HG03095 (cell line): ENCODE measurements at regions not wholly inside any gene's neighbourhood (a gene's known extent, or its start where the extent isn't known, plus 50 kb on each side); places are given as distances from the start of the nearest gene placed in this dataset.
A peak's percentile ranks its signal among the peaks of the same experiment; 100 is the strongest.

Experiments used
- ATAC-seq: cut with Tn5 transposase; IDR thresholded peaks from one replicate; pipeline ENCODE4 v1.9.1; 2021; ENCODE audit warnings: moderate library complexity; ENCODE audit not compliant: unreplicated experiment

DNA sequence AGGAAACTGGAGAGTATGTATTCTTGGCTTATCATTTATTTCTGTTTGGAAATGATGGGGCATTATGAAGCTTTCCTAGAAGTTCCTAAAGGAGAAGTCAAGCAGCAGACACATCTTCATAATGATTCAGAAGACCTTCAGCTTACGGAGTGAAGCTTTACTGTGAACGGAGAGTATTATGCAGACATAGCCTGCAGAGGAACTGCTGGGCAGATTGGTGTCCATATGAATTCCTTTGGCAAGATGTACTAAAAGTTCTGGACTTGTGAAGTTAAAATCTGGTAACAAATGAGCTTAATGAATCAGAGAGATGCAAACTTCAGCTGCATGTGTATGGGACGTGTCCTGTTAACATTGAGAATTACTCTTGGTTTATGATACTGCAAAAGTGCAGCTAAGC is 60.1 kb downstream of the NABP1 start:
- no peak for ATAC-seq

DNA sequence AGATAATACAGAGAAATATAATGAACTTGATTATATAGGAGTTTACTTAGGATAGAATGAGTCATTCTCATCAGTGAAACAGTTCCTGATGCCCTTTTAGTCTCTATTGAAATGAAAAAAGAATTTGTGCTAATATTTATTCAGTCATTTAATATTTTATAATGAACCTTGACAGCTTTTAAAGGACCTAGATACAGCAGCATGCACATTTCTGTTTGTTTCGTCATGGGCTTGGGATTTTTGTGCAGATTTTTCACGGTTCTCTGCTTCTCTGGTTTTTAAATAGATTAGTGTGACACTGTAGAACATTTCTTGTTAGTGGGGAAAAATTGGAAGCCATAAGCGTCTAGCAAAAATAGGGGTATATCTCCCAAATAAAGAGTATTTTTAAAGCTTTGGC is 60.7 kb downstream of the NABP1 start:
- ATAC-seq = no peak

DNA sequence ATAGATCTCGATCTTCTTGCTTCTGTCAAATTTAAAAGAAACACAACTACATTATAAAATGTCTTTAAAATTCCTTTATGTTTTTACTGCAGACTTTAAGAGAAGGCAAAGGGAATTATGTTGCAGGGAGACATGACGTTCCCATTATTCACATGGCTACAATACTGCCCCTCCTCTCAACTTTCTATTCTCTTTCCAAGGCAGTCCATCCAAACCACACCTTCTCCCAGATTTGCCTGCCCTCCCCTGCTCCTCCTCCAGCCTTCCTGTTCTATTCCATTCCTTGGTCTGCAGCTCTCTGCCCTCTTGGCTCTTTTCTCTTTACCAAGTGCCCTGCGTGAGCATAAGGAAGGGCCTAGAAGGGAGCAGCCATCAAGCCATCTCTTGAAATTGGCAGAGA is 61.3 kb downstream of the NABP1 start:
- no peak for ATAC-seq

DNA sequence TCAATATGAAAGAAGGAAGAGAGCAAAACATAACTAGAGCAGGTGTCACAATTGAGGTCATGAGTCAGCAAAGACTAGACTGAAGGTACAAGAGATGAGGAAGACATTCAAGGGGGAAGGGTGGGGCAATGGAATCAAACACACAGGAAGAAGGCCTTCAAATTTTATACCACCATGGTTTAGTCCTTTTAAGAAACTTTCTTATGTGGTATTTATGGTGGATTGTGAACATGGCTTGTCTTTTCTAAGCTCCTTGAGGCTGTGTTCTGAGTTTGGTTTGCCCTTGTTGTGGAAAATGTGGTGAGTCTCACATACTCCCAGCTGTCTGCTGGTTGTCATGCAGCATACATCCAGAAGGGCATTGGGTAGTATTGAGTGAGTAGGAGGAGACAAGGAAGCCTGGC is 62.1 kb downstream of the NABP1 start:
- ATAC-seq = peak; percentile 91

DNA sequence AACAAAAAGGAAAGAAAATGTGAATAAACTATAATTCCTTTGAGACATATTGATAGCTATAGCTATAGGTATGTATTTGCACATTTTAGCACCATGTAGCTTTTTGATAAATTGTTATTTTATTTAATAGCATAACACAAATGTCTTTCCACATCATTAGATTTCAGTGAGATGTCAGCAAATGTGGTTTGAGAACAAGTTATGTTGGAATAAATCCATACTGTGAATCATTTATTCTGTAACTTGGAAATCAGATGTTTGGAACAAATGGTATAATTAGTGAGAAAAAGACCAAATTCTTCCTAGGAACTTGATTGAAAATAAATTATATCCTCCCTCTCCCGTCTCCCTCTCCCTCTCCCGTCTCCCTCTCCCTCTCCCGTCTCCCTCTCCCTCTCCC is 62.8 kb downstream of the NABP1 start:
- ATAC-seq = no peak

DNA sequence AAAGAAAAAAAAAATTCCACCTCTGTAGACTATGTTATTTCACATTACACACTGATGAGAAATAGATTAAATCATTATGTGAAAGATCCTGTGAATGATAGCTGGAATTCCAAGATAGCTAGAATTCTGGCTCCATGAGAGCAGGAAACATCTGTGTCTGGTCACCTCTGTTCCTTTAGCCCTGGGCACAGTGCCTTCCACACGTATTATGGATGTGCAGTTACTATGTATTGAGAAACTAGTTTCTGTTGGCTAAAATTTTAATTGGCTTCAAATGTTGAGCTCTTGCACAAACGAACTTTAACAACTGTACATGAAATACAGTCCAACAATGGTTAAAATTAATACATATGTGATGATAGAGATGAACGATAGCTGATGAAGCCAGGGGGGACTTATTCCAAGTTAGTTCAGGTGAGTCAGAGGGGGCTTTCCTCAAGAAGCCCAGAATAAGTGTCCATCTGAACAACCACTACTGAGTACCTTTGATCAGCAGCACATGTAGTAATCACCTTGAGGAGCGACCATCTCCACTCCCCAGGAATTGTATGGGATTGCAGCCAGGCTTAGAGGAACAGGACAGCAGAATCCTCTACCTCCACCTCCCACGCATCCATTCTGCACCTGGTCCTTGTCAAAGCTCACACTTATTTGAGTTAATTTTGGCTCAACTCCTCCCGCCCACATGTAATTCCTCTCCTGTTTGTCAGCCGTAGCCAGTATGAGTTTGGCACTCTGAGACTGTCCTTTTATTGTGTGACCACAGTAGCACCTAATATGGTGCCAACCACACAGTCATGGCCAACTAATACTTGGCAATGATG is 68.6 kb downstream of the NABP1 start:
- no peak for ATAC-seq

DNA sequence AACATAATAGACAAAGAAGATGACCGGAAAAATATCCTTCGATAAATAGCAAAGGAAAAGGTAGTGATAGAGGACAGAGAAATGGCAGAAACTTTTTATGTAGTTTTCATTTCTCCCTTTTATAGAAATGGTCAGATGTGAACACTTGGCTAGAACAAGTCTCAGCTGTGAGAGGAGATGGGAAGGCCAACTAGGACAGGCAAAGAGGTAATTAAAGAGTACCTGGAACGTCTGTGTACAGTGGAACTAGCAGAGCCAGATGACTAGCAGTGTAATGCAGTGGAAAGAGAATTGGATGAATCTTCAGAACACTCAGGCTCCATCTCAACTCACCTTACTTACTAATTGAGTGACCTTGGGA is 69.2 kb downstream of the NABP1 start:
- ATAC-seq = no peak

DNA sequence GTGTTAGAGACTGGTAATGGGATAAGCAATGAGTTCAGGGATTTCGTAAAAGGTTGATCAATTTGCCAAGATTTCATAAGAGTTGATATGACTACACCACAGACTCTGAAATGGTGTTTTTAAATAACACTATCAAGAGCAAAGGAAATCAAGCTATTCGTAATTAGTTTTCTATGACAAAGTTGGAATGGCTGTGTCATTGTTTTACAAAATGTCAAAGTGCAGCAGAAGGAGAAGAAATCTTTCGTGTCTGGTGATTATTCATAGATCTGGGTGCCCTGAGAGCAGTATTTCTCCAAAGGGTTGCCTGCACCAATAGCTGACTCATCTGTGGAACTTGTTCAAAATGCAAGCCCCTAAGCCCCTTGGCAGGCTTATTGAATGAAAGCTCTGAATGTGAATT is 70.1 kb downstream of the NABP1 start:
- ATAC-seq = peak; percentile 24

DNA sequence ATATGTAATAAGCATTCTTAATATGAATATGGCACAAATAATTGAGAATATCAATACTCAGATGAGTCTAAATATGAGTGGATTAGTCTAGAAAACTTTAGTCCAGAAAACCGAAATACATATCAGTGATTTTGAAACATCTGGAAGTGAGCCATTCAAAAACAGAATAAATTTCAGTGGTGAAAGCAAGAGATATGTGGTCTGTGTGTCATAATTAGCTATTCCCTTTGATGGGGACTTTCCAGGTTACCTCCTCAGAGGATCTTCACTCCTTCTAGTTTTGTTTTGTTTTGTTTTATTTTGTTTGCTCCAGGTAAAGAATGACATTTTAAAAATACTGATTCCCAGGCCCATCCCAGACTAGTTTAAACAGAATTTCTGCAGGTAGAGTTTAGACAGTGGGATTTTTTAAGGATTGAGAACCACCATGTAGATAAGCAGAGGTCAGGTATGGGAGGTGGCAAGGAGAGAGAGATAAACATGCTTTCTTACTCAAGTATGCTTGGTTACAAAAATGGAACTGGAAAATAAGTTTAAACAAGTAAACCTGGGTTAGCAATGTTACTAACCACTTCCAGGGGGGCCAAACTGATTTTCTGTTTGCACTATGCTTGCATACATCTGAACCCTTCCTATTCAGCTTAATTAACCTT is 70.7 kb downstream of the NABP1 start:
- ATAC-seq = peak; percentile 82

DNA sequence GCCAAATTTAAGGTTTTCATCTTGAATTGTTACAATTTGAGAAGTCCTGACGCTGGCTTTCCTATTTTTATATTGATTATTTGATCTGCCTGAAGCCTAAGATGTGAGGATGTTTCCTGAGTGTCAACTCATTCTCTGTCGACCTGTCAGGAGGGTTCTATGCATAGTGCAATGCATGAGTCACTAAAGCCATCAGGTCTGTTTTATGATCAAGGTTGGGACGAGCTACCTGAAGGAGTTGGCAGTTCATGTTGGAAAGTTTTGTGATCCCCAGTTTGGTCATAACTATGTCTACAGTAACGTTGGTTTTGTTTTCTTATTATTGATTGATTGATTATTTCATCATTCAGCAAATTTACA is 71.2 kb downstream of the NABP1 start:
- peak; percentile 3 for ATAC-seq

DNA sequence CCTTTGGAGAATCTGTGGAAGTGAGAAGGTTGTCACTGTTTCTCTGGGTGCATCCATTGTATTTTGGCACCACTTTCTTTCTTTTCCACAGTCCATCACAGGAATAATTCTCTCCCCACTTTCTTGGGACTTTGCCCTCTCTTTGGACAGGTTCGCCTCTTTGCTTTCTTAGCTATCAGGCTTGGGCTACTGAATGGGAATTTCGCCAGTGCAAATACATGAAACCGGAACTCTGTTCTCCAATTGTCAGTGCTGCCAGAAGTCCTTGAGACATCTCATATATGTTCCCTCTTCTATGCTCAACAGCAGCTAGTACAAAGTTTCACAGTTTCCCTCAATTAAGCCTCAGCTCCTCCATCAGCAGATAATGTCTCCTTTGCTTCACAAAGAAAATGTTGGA is 76.2 kb downstream of the NABP1 start:
- ATAC-seq = no peak

DNA sequence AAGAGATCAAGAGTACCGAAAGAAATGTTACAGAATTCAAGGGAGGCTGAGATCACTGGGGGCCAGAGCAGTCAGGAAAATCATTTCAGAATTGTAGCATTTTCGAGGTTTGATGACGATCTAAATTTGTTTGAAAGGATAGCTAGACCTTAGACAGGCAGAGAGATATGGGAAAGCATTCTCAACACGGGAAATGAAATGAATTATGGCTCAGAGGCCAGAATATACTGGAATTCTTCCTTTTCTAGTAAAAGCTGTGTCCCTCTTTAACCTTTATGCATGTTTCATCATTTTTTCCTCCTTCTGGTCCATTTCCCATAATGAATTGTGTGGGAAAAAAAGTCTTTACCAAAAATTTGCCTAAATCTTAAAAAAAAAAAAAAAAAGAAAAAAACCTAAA is 78.8 kb downstream of the NABP1 start:
- ATAC-seq = no peak

DNA sequence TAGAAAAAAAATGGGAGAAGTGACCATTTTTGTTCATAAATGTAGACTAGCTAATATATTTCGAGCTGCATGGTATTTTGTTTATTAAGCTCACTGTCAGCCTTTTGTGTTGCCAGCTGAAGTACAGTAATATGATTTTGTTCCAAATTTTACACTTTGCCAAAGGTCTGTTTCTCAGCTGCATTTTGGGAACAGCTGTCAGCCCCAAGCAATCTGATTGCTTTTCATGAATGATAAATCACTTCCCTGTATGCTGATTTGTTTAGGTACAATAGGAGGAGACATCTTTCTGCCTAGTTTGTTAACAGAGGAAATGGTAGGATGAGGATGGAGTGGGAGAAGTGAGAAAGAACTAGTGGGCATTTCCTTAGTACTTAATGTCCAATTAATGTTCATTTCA is 79.3 kb downstream of the NABP1 start:
- ATAC-seq = no peak

DNA sequence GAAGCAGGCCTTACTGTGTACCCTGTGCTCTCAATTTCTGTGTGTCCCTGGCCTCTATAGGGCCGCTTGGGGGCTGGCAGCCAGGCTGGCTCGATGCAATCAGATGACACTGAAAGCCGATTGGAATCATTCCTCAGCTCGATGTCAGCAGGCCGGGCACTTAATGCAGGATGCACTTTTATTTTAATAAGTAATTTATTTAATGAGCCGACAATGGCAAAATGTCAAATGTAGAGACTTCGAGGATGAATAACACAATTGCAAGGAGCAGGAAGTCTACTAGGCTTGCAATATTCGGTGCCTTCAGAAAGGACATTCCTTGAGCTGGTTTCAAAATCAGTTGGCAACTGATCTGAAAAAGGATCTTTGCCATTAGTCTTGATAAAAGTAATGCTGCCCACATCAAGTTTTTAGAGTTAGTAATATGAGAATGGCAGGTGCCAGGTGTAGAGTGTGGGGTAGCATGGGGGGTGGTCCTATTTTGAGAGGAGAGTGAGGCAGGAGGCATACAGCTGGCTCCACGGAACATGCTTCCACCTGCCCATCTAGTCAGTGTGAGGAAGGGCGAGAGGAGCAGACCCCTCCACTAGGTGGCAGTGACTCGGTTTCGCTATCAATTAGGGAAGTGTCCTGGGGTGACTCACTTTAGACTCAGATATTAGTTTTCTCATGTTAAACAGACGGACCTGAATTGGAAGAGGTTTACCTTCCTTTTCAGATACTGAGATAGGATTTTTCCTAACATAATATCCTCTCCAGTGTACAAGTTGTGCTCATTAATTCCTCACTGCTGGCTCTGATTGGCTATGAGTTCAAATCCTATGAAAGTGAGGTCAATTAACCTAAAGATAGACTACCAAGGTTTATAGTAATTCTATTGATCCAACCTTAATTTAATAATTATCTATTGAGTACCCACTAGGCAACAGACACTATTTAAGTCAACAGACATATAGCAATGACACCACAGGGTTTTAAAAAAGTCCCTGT is 80.9 kb downstream of the NABP1 start:
- ATAC-seq = peak; percentile 100

DNA sequence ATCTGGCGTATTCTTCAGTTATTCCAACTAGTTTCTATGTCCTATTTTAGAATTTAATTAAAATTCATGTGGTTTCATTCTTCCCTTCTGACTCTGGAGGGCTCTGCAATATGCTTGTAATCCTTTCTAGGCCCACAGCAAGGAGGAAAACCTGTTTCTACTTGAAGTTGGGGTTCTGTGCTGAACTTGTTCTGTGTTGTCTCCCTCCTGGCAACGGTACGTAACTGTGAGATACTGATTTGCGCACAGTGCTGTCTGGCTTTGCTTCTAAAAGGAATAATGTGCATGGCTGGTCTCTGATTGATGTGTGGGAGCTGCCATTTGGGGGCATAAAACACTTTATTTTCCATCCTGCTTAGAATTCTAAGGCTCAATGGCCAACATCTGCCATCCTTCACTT is 81.7 kb downstream of the NABP1 start:
- no peak for ATAC-seq

DNA sequence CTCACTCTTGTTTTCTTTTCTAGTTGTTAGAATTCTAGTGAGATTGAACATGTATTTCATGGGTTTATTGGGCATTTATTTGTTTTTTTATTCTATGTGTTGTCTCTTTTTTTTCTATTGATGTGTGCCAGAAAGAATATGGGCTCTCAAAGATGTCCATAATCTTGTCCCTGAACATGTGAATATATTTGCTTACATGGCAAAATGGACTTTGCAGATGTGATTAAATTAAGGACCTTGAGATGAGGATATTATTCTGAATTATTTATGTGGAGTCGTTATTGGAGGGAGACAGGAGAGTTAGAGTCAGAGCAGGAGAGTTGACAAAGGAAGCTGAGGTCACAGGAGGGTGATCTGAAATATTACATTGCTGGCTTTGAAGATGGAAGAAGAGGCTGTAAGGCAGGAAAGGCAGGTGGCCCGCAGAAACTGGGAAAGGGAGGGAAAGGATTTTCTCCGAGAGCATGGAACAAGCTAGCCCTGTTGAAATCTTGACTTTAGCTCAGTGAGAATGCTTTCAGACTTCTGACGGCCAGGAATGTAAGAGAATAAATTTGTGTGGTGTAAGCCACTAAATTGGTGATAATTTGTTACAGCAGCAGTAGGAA is 82.8 kb downstream of the NABP1 start:
- no peak for ATAC-seq

DNA sequence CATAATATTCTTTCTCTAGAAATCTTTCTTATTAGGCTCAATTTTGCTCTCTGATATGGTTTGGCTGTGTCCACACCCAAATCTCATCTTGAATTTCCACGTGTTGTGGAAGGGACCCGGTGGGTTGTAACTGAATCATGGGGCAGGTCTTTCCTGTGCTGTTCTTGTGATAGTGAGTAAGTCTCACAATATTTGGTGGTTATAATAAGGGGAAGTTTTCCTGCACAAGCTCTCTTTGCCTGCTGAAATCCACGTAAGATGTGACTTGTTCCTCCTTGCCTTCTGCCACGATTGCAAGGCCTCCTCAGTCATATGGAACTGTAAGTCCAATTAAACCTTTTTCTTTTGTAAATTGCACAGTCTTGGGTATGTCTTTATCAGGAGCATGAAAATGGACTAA is 73.8 kb downstream of the CAVIN2 start:
- no peak for ATAC-seq

DNA sequence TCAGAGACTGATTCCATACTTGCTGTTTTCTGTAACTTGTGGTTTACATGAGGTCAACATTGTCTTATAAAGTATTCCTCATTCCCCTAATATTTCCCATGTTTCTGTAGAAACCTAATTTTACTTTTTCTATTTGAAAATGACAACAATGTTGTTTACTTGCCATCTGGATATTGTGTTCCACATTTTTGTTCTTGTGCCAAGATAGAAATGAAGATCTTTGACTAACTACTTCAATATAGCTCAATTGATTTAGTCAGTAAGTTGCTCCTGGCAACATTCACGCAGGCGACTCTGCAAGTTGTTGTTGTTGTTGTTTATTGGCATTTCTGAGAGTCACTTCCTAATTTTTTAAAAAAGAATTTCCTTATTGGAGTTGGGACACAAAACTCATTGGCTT is 69.5 kb downstream of the CAVIN2 start:
- no peak for ATAC-seq

DNA sequence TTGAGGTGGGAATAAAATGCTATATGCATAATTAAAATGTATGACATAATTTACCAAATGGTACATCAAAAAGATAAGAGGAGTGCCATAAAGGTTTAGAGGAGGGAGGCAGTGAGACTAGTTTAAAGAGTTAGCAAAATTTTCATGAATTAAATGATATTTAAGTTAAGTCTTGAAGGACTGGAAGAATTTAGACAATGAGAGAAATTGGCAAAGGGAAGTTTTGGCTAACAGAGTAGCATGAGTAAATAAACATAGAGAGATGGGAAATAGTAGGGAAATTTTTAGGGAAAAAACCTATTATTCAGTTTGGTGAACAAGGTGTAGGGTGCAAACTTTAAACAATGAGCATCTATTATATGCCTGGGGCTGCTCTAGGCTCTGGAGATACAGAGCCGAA is 68.8 kb downstream of the CAVIN2 start:
- ATAC-seq = no peak

DNA sequence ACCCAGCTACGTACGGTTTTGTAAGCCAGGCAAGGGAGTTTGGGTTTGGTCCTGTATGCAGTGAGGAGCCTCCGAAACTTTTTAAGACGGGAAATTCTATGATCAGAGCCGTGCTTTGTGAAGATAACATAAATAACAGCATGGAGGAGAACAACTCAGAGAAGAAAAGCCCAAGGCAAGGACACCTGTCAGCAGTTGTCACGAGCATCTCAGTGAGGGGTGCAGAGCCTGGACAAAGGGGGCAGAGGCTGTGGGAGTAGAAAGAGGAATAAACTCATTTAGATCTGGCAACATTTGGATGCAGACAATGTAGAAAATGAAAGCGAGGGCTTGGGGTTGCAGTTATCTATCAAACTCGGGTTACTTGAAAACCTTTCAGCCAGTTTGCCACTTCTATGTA is 64.5 kb downstream of the CAVIN2 start:
- no peak for ATAC-seq

DNA sequence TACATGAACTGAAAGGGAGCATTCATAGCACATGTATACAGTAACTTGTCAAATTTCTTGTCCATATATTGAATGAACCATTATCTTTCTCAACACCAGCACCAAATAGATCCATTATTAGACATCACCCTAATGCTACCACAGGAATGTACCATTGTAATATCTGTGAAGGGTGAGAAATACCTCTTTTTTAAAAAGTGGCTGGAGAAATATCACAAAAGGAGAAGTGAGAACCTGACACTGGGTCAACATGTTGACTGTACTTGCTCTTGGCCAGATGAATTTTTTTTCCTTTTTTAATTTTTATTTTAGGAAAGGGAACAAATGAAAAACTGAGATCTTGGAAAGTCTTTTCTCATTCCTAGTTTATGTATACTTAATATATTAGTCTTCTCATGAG is 63.5 kb downstream of the CAVIN2 start:
- no peak for ATAC-seq
